Karpas-422 (cell line): ENCODE measurements at regions not wholly inside any gene's neighbourhood (a gene's known extent, or its start where the extent isn't known, plus 50 kb on each side); places are given as distances from the start of the nearest gene placed in this dataset.

ENCODE experiments used
- DNase-seq: peaks from one replicate; pipeline ENCODE4 v3.0.0-alpha.2; 2015
- H2AFZ ChIP-seq: fragments of 200-600 bp; sonication (generic); 2 replicates; pipeline ENCODE4 v1.6.1; 2014; ENCODE audit warnings: antibody characterized with exemption, low read length, mixed read lengths
- H3K27ac ChIP-seq: fragments of 200-600 bp; sonication (generic); 2 replicates; pipeline ENCODE4 v1.5.1; 2014; ENCODE audit warnings: mild to moderate bottlenecking, low read length, moderate library complexity
- H3K27me3 ChIP-seq: fragments of 200-600 bp; sonication (generic); 2 replicates; pipeline ENCODE4 v1.6.1; 2014; ENCODE audit warnings: low read length, mixed read lengths
- H3K36me3 ChIP-seq: fragments of 200-600 bp; sonication (generic); 2 replicates; pipeline ENCODE4 v1.6.1; 2014; ENCODE audit warnings: low read length, mixed read lengths; ENCODE audit not compliant: insufficient read depth
- H3K4me1 ChIP-seq: fragments of 200-600 bp; sonication (generic); 2 replicates; pipeline ENCODE4 v1.6.1; 2014; ENCODE audit warnings: mild to moderate bottlenecking, low read length, mixed read lengths
- H3K4me2 ChIP-seq: fragments of 200-600 bp; sonication (generic); 2 replicates; pipeline ENCODE4 v1.6.1; 2014; ENCODE audit warnings: low read length, low read depth, mild to moderate bottlenecking; ENCODE audit not compliant: poor library complexity, severe bottlenecking
- H3K4me3 ChIP-seq: fragments of 200-600 bp; sonication (generic); 2 replicates; pipeline ENCODE4 v1.5.1; 2014; ENCODE audit warnings: mild to moderate bottlenecking, antibody characterized with exemption, low read length, mixed read lengths
- H3K79me2 ChIP-seq: fragments of 200-600 bp; sonication (generic); 2 replicates; pipeline ENCODE4 v1.6.1; 2014; ENCODE audit warnings: mild to moderate bottlenecking, low read length, mixed read lengths
- H3K9ac ChIP-seq: fragments of 200-600 bp; sonication (generic); 2 replicates; pipeline ENCODE4 v1.6.0; 2014; ENCODE audit warnings: low read length
- H3K9me2 ChIP-seq: fragments of 200-600 bp; sonication (generic), shearing (Covaris generic); replicated peaks from 2 replicates; pipeline ENCODE4 v1.6.0; 2014; ENCODE audit warnings: mild to moderate bottlenecking, low read length, moderate library complexity; ENCODE audit not compliant: insufficient read depth
- H3K9me3 ChIP-seq: fragments of 300-700, 200-600 bp; sonication (generic); 2 replicates; pipeline ENCODE4 v1.6.1; 2014; ENCODE audit warnings: low read length, mixed read lengths
- H4K20me1 ChIP-seq: fragments of 200-600 bp; sonication (generic); 2 replicates; pipeline ENCODE4 v1.6.1; 2014; ENCODE audit warnings: mild to moderate bottlenecking, antibody characterized with exemption, low read length, low read depth; ENCODE audit not compliant: insufficient read depth

DNA sequence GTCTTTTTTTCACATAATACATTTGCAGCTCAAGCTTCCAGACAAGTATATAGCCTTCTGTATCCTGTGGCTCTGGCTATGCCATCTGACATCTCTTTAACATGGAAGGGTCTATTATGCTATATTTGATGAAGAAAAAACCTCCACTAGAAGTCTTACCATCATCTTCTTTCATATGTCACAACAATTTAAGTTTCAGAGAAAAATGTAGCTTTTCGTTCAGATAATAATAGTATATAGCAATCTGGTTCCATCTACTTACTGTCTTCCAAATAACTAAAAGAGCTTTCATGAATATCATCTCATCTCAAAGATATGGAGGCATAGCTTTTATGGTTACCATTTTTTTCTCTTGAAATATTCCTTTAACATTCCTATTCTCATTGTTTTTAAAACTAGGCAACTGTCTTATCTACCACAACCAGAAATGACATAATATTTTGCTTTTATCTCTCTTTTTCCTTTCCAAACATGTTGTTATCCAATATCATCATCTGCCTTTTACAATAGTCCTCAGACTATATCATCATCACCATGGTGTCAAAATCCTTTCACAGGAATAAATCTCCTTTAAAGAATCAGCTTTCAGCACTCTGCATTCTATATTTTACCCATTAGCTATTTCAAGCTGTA lies 1005.1 kb downstream of the PDHA2 start:
- no peaks in the 10 kb centered on the region for H3K27me3 ChIP-seq
- no peaks in the 10 kb centered on the region for H4K20me1 ChIP-seq
- DNase-seq, result no peak
- peaks cover 19% of the 10 kb centered on the region; the same call in 1 of the 2 replicates for H3K9me3 ChIP-seq
- H3K9ac ChIP-seq, result no peak overlapping the region
- H2AFZ ChIP-seq, result no peak overlapping the region
- no peaks in the 10 kb centered on the region for H3K4me1 ChIP-seq
- no peak overlapping the region for H3K4me3 ChIP-seq
- no peaks in the 10 kb centered on the region for H3K79me2 ChIP-seq
- H3K27ac ChIP-seq, result no peak overlapping the region
- H3K4me2 ChIP-seq, result no peak overlapping the region
- H3K9me2 ChIP-seq, result no peaks in the 10 kb centered on the region
- no peaks in the 10 kb centered on the region for H3K36me3 ChIP-seq

DNA sequence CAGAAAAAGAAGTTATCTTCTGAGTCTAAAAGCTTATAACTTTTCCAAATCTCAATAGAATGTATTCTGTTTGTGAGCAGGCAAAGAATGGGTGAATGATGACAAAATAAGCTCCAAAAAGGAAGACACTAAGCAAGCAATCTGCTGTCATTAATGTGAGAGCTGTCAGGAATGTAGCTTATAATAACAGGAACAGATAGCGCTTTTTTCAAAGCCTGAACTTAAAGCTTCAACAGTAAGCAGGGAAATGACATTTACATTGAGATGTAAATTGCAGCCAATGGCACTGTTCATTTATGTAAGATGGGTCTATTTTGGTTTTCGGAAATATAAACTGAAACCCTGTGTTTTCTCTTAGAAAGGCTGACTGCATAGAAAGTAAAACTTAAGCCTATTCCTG lies 1005.9 kb downstream of the PDHA2 start:
- H3K9me3 ChIP-seq, result peaks cover 13% of the 10 kb centered on the region; the same call in 1 of the 2 replicates
- H3K36me3 ChIP-seq, result no peaks in the 10 kb centered on the region
- H3K4me1 ChIP-seq, result no peaks in the 10 kb centered on the region
- H3K27me3 ChIP-seq, result no peaks in the 10 kb centered on the region
- H3K79me2 ChIP-seq, result no peaks in the 10 kb centered on the region
- no peaks in the 10 kb centered on the region for H4K20me1 ChIP-seq
- no peak overlapping the region for H2AFZ ChIP-seq
- H3K27ac ChIP-seq, result no peak overlapping the region
- no peak overlapping the region for H3K9ac ChIP-seq
- no peaks in the 10 kb centered on the region for H3K9me2 ChIP-seq
- no peak overlapping the region for H3K4me2 ChIP-seq
- no peak for DNase-seq
- no peak overlapping the region for H3K4me3 ChIP-seq

DNA sequence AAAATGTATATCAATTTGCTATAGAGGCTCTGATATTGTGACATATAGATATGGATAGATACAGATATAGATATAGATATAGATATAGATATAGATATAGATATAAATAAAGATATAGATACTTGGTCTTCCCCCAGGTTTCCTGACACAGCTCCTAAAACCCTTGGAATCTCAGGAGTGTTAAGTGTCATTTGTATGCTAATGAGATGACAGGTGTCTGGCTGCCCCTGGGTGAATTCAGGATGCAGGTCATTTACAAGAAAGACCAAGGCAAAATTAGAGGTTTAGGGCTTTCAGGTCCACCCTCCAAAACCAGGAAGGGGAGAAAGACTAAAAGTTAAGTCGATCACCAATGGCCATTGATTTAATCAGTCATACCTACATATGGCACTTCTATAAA lies 1034.8 kb downstream of the PDHA2 start:
- no peak overlapping the region for H3K4me3 ChIP-seq
- DNase-seq, result no peak
- no peaks in the 10 kb centered on the region for H3K79me2 ChIP-seq
- peaks cover 27% of the 10 kb centered on the region for H3K9me3 ChIP-seq
- no peaks in the 10 kb centered on the region for H3K4me1 ChIP-seq
- H3K27me3 ChIP-seq, result no peaks in the 10 kb centered on the region
- H3K36me3 ChIP-seq, result no peaks in the 10 kb centered on the region
- H3K9ac ChIP-seq, result no peak overlapping the region
- no peak overlapping the region for H2AFZ ChIP-seq
- no peak overlapping the region for H3K4me2 ChIP-seq
- H4K20me1 ChIP-seq, result no peaks in the 10 kb centered on the region
- no peak overlapping the region for H3K27ac ChIP-seq
- no peaks in the 10 kb centered on the region for H3K9me2 ChIP-seq

DNA sequence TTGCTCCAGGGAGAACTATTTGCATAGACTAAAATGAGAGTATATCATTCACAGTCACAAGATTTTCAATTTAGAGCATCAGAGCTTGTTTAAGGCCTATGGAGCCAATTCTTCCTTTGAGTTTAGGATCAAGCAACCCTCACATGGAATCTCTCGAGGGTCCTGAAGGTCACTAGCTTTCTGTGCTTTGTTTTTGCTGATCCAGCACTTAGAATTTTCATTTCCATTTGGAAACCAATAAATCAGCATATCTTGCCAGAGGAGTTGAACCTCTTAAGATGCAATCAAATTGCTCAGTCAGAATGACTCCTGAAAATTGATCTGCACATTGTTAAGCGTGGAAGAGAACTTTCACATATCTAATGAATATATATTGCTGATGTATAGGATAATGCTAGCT lies 1039.6 kb downstream of the PDHA2 start:
- Histone ChIP-seq H3K36me3 (no peaks in the 10 kb centered on the region), H3K4me3 (no peak overlapping the region), H3K9ac (no peak overlapping the region), H4K20me1 (no peaks in the 10 kb centered on the region), H3K27ac (no peak overlapping the region), H3K9me3 (peaks cover 28% of the 10 kb centered on the region), H3K79me2 (no peaks in the 10 kb centered on the region), H3K4me2 (no peak overlapping the region), H2AFZ (no peak overlapping the region), H3K9me2 (no peaks in the 10 kb centered on the region), H3K27me3 (no peaks in the 10 kb centered on the region), H3K4me1 (no peaks in the 10 kb centered on the region)
- no peak for DNase-seq

DNA sequence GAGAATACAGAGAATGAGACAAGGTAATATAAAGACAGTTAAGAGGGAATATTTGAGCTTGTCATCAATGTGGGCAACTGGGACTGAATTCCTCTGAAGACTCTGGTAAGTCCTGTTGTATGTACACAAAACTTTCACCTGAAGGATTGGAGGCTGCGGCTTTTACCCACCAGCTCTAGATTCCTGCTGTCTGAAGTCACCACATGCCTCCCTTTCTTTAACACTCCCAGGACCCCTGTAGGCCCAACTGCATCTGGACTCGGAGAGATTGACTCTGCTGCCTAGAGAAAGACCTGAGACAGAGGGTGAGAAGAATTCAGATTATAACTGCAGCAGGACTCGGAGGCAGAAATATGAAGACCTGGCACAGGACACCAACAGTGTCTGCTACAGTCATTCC lies 1048.0 kb downstream of the PDHA2 start:
- H3K36me3 ChIP-seq, result no peaks in the 10 kb centered on the region
- no peak overlapping the region for H3K4me2 ChIP-seq
- H3K27me3 ChIP-seq, result no peaks in the 10 kb centered on the region
- DNase-seq, result no peak
- no peak overlapping the region for H2AFZ ChIP-seq
- H3K4me3 ChIP-seq, result no peak overlapping the region
- H3K79me2 ChIP-seq, result no peaks in the 10 kb centered on the region
- no peaks in the 10 kb centered on the region for H3K4me1 ChIP-seq
- H3K9me3 ChIP-seq, result peaks cover 29% of the 10 kb centered on the region
- H3K9me2 ChIP-seq, result no peaks in the 10 kb centered on the region
- H3K27ac ChIP-seq, result no peak overlapping the region
- H4K20me1 ChIP-seq, result no peaks in the 10 kb centered on the region
- no peak overlapping the region for H3K9ac ChIP-seq

DNA sequence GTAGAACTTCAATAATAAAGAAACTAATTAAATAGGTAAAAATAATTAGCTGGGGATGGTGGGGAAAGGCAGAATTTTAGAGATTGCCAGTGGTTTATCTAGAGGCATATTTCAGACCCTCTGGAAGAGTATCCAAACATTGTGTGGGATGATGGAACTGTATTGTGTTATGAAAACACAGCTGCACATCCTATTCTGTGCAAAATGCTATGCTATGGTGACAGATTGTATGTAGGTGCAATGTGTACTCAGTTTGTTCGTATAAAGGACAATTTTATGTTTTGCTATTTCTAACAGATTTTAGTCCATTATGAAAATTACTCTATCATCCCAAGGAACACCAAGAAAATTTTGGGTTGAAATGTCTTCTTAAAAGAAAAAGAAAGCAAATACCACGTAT lies 1054.7 kb downstream of the PDHA2 start:
- no peaks in the 10 kb centered on the region for H4K20me1 ChIP-seq
- DNase-seq, result no peak
- H3K9ac ChIP-seq, result no peak overlapping the region
- H3K4me1 ChIP-seq, result no peaks in the 10 kb centered on the region
- H3K36me3 ChIP-seq, result no peaks in the 10 kb centered on the region
- H3K27me3 ChIP-seq, result no peaks in the 10 kb centered on the region
- no peaks in the 10 kb centered on the region for H3K79me2 ChIP-seq
- no peak overlapping the region for H3K4me2 ChIP-seq
- peaks cover 22% of the 10 kb centered on the region for H3K9me3 ChIP-seq
- H3K9me2 ChIP-seq, result no peaks in the 10 kb centered on the region
- H2AFZ ChIP-seq, result no peak overlapping the region
- no peak overlapping the region for H3K27ac ChIP-seq
- H3K4me3 ChIP-seq, result no peak overlapping the region

DNA sequence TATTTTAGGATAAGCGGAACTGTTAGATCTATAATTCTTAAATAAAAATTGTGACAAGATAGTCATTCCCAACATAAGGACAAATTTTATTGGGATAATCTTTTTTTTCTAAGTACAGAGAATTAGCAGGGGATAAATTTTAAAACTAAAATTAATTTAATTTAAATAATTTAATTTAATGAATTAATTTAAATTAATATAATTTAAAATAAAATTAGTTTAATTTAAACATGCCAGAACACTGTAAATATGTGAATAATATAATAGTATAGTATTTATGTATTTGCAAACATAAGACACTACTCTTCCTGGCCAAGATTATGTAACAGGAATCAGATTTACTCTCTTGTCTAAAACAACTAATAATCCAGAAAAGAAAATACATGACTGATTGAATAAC lies 1055.9 kb downstream of the PDHA2 start:
- no peaks in the 10 kb centered on the region for H3K27me3 ChIP-seq
- no peak overlapping the region for H3K4me2 ChIP-seq
- H3K9me3 ChIP-seq, result peaks cover 14% of the 10 kb centered on the region
- H3K27ac ChIP-seq, result no peak overlapping the region
- no peaks in the 10 kb centered on the region for H4K20me1 ChIP-seq
- no peak overlapping the region for H3K4me3 ChIP-seq
- H2AFZ ChIP-seq, result no peak overlapping the region
- no peaks in the 10 kb centered on the region for H3K79me2 ChIP-seq
- H3K9me2 ChIP-seq, result no peaks in the 10 kb centered on the region
- no peak for DNase-seq
- no peaks in the 10 kb centered on the region for H3K36me3 ChIP-seq
- no peaks in the 10 kb centered on the region for H3K4me1 ChIP-seq
- no peak overlapping the region for H3K9ac ChIP-seq

DNA sequence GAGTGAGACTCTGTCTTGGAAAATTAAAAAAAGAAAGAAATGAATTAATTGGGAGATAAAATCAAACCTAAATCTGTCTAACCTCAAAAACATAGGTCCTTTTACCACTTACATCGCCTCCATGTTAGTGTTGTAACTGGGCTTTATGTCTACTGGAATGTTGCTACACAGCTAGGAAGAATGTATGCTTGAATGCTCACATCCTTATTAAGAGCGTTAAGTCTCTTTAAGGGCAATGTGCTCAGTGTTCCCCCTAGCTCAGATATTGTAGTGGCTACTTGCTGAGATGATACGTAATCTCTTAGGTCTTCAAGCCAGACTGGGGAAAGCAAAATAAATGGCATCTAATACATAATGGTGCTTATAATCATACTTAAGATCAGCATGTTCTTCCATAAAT lies 1072.8 kb downstream of the PDHA2 start:
- Histone ChIP-seq H3K9me2 (no peaks in the 10 kb centered on the region), H3K9me3 (peaks cover 18% of the 10 kb centered on the region; the same call in 1 of the 2 replicates), H4K20me1 (no peaks in the 10 kb centered on the region), H3K4me1 (no peaks in the 10 kb centered on the region), H3K36me3 (no peaks in the 10 kb centered on the region), H3K79me2 (no peaks in the 10 kb centered on the region), H3K4me2 (no peak overlapping the region), H3K4me3 (no peak overlapping the region), H3K27ac (no peak overlapping the region), H3K27me3 (no peaks in the 10 kb centered on the region), H2AFZ (no peak overlapping the region), H3K9ac (no peak overlapping the region)
- DNase-seq, result no peak
